HK-2 (cell line): ENCODE measurements at regions not wholly inside any gene's neighbourhood (a gene's known extent, or its start where the extent isn't known, plus 50 kb on each side); places are given as distances from the start of the nearest gene placed in this dataset.

Experiments used
- DNase-seq: peaks from one replicate; pipeline ENCODE4 v3.0.0-alpha.2; 2018; ENCODE audit not compliant: unreplicated experiment

DNA sequence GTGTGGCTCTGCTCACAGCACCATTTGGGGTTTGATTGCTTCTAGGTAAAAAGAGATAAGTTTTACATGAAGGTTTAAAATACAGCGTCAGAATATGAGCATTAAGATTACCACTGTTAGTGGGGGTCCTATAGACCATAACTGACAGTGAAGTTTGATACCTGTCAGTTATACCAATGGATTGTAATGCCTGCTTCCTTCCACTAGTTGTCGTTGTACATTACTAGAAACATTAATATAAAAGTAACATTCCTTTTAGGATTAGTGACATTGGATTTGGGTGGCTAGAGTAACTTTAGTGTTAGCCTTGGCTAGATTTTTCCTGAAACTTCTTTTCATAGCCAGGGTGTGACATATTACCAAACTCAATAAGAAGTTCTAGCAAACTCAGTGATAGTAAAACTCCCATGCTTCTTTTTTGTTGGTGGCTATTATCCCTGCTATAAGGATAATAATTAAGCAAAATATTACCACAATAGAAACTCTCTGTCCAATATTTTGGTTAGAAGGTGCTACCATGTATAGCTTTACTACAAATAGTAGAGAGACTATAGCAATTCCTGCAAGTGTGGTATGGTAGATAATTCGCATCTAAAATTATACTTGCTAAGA is 57.1 kb downstream of the FAM181B start:
- no peak for DNase-seq

DNA sequence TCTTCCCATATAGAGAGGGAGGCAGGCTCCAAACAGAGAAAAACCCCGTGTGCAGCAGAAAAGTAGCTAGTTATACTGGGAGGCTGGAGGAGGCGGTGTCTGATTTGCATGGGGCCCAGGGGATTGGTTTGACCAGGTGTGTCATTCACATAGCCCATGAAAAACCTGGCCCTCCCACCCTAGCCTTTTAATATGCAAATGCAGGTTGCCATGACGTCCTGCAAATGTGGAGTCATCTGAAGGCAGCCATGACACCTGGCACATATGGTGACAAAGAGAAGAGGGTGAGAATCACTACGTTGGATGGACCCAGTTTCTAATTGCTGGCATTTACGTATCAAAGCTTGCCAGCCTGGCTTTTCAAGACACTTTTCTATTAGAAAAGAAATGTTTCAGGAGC is 57.8 kb downstream of the FAM181B start:
- no peak for DNase-seq

DNA sequence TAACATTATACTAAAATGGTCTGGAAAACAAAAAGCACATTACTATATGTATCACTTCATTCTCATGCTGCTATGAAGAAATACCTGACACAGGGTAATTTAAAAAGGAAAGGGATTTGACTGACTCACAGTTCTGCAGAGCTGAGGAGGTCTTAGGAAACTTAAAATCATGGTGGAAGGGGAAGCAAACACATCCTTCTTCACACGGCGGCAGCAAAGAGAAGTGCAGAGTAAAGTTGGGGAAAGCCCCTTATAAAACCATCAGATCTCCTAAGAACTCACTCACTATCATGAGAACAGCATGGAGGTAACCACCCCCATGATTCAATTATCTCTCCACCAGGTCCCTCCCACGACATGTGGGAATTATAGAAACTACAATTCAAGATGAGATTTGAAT is 60.0 kb downstream of the FAM181B start:
- DNase-seq = no peak

DNA sequence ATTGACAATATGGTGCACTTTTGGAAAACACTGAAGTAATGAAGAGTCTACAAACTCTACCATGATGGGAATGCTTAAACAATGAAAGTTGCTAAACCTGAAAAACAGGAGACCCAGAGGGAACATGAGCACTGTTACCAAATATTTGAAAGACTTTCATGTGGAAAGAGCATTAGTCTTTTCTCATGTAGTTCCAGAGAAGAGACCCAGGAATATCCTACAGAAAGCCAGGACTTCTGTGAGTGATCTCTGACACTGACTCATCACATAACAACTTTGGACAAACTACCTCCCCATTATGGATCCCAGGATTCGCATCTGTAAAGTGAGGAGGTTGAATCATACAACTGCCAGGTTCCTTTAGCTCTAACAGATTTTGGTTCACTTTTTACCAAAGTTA is 62.2 kb downstream of the FAM181B start:
- no peak for DNase-seq

DNA sequence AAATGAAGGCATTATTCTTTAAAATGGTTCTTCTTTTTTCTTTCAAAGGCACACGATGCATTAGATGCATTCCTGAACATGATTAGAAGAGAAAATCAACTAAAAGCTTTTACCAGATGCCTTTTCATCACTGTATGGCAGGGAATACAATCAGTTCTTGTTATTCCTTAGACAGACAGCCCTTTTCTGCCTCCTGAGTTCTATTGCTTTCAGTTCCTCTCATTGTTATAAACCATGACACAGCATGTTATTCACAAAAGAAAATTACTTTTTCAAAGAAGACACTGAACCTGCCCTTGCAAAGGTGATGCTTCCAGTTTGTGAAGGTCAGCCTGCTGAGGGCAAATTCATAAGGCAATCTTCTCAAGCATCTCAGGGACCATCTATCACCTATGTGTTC is 70.1 kb downstream of the FAM181B start:
- no peak for DNase-seq

DNA sequence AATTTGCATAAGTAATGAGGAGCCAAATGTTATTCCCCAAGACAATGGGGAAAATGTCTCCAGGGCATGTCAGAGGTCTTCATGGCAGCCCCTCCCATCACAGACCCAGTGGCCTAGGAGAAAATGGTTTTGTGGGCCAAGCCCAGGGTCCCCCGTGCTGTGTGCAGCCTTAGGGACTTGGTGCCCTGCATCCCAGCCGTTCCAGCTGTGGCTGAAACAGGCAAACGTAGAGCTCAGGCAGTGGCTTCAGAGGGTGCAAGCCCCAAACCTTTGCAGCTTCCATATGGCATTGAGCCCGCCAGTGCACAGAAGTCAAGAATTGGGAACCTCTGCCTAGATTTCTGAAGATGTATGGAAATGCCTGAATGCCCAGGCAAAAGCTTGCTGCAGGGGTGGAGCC is 79.9 kb downstream of the FAM181B start:
- DNase-seq = no peak

DNA sequence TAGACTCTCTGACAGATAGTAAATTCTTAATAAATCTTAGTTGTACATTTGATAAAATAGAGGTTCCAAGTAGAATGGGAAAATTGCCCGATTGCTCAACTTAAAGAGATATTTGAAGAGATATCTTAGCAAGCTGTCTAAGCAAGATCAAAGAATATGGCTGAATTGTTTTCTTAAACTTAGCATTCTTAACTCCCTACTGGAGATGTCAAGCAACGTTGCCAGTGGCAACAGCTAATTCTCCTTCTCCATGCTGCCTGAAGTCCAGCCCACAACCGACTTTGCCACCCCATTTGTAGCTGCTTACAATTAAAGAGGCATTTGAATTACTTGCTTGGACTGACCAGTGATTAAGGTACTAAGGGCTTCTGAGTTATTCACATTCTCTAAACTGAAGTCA is 94.4 kb downstream of the FAM181B start:
- DNase-seq = no peak

DNA sequence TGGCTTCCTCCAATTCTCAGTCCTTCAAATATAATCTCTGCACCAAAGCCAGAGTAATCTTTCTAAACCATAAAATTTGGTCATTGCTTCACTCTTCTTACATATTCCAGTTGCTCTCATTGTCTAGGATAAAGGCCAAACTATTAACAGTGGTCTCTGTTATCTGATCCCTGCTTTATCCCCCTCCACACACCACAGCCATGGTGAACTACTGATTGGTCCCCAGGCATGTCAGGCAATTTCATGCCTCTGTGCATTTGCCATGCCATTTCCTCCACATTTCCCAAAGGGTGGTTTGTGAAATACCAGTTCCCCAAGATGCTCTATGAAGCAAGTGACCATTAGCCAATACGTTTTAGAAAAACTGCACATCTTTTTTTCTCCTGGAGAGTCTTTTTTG is 97.0 kb downstream of the FAM181B start:
- no peak for DNase-seq

DNA sequence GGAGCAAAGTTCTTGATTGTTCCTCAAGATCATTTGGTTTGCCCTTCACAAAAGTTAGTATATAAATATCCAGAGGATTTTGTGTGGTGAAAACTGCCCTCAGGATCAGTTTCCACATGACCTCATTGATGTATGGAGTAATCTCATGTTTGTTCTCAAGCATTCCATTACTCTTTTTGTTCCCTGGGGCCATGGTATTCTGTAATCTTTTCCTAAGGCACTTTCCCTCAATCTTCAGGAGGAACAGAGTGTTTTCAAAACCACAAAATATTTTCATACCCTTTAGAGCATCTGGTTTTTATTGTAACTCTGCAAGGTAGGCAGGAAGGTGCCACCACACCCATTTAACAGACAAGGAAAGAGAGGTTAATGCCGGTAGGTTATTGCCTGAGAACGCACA is 99.6 kb downstream of the FAM181B start:
- no peak for DNase-seq

DNA sequence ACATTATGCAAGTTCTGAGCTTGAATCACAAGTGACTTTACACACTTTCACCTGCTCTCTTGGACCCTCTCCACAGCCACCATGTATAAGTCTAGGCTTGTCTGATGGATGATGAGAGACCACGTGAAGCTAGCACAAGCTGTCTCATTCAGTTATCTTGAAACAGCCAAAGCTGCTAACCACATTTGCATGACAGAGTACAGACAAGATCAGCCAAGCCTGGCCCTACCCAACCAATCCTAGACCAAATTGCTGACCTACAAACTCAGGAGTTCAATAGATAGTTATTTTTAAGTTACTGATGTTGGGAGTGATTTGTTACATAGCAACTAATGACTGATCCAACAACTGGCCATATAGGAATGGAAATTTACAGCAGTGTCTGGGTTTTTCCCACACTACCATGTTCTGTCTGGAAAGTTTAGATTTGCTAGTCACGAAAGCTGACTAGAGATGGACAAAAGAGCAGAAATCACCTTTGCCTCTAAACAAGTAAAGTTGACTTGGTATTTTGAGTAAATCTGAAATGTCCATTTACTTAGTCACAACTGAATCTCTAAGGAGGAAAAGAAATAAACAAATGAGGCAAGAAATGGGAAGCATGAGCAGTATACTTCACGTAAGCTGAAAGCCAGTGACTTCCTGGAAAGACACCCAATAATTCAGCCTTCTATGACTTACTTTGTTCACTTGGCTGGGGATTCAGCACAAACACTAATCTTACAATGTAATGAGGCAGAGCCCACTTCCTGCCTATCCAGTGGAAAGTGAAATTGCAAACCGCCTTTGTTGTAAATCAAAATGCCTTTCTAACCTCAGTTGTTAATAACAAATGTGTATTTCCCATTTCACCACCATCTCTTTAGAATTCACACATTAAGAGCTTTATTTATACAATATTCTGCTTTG is 101.7 kb downstream of the FAM181B start:
- DNase-seq = no peak

DNA sequence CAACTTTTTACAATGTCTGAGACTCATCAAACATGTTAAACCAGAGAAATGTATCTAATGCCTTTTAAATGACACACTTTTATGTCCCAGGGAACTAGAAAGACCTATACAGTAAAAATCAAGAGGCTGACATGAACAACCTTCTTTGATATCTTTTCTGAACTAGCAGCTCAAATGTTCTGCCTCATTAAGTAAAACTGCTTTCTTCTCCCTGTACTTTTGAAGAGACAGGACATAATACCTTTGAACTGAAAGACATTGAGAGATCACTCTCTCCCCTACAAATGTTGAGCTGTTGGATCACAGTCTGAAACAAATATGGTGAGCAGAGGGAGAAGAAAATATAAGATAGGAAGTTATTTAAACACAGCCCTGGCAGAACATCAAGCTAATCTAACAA is 123.0 kb downstream of the FAM181B start:
- DNase-seq = no peak

DNA sequence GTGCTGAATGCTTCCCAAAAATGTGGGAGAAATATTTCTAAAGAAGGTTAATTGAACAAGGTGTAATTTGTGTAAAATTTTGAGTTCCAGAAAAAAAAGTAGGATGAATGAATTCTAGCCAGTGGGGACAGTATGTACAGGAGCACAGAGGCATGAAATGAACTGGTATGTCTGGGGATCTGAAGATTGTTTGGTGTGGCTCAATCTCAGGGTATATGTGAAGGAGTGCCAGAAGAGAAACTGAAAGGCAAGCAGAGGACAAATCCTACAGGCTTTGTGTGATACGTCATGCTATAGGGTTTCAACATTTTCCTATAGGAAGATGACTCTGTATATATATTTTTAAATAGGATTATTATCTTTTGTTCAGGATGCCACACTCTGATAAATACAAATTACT is 126.9 kb downstream of the FAM181B start:
- DNase-seq = no peak

DNA sequence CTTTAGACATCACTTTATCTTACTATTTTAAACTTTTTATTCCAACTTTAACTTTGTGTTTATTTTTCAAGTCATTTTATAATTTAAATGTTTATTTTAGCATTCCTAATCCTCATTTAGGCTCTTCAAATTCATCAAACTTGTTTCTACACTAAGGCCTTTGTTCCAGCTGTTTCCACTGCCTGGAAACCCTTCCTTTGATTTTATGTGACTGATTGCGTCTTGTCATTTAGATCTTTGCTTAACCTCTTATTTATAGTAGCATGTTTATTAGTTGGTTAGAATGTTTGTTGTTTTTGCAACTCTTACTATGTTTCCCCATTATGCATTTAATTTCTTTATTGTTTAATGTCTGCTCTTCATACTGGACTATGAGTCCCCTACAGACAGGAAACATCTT is 132.0 kb downstream of the FAM181B start:
- DNase-seq = no peak

DNA sequence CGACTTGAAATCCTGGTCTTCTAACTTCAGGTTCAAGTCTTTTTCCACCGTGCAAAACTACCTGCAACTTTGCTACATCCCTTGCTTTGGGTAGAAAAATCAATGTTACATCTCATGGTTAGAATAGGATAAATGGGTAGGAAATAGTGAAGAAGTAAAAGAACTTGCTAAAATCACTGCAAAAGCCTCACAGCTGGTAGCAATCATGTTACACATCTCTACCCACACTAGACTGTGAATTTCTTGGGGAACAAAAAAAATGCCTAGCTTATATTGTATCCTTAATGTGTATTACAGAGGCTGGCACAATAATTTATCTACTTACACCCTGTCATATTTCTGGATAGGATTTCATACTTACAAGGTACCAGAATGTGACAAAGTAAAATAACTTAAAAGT is 133.8 kb downstream of the FAM181B start:
- no peak for DNase-seq

DNA sequence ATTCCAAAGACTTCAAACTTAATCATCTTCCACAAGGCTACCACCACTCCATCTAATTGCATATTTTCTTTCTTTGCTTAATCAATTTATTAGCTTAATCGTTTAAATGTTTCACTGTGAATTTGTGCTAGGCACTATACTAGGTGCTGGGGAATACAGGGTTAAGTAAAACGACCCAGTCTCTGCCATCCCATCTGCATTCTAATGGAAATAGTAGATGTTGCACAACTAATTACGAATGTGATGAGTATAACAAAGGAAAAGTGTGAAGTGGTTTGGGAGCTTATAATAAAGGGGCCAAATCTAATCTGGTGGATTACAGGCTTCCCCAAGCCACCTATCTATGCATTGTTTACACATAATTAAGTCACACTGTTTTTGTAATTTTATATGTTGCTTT is 147.1 kb downstream of the FAM181B start:
- no peak for DNase-seq

DNA sequence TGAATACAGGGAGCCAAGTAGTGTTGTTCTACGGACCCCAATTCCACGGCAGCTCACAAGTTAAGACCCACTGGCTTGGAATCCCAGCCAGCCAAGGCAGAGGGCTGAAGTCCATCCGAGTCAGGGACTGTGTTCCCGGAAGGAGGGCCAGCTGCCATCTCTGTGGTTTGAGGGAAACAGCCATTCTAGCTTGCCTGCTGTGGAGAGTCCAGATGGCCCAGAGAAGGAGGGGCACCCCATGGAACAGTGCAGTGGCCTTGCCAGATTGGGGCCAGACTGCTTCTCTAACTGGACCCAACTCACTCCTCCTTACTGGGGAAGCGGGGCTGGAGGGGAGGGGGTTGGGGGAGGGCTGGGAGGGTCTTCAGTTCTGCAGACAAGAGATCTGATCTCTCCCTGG is 156.4 kb downstream of the FAM181B start:
- DNase-seq = no peak

DNA sequence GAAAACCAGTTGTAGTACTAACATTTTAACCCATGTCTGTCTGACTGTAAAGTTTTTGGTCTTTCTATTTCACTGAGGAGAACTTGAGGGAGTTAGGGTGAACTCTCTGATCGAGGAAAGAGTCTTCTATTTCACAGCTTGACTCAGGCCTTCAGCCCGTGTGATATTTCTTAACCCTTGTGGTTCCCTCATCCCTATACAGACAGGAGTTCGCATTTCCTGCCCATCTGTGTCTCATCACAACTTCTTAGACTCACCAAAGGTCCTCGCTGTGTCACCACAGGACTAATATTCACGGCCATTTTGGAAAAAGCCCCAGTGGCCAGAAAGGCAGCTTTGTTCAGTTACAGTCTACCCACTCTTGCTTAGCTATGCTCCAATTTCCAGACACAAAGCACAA is 172.8 kb downstream of the FAM181B start:
- DNase-seq = no peak

DNA sequence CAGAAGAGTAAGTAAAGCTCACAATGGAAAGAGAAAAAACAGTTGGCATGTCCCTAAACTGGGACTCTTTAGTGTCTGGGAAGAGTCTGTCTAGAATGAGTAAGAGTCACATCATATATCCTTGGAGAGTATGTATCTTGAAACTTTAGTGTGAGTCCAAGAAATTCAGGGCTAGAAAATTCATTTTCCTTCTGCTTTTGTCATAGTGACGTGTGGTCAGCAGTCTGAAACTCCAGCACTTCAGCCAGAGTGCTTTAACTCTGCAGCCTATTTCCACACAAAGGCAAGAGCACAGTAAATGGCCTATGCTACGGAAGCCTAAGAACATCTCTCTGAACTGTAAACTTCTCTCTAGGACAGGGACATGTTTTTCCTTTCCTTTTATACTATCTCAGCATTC is 174.1 kb downstream of the FAM181B start:
- no peak for DNase-seq

DNA sequence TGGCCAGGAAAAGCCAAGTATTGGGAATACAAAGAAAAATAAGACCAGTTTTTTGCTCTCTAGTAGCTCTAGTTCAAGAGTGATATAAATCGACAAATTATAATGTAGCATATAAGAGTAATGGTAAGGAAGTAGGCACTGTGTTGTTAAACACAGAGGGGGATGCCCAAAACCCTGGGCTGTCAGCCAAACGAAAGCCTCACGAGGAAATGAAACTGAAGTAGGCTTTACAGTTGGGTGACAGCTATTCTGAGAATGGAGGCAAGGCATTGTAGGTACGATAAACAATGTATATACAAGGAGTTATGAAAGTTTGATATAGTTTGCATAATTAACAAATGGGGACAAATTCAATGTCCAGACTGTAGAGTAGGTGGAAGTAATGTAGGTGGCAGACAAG is 176.4 kb downstream of the FAM181B start:
- no peak for DNase-seq

DNA sequence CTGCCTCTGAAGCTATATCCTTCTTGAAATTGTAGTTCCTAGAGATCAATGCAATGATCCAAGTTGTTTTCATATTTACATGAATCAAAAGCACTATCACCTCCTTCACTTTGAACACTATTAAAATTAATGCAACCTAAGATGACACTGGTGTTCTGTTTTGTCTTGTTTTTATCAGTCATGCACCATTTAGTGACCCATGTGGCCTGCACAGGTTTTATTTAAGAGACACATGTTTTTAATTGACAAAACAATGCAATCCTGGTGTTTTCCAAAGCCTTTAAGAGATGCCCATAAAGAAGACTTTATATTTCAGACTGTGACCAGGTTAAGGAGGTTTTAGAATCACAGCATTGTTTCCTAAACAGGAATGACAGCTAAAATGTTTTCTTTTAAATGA is 177.5 kb downstream of the FAM181B start:
- no peak for DNase-seq

DNA sequence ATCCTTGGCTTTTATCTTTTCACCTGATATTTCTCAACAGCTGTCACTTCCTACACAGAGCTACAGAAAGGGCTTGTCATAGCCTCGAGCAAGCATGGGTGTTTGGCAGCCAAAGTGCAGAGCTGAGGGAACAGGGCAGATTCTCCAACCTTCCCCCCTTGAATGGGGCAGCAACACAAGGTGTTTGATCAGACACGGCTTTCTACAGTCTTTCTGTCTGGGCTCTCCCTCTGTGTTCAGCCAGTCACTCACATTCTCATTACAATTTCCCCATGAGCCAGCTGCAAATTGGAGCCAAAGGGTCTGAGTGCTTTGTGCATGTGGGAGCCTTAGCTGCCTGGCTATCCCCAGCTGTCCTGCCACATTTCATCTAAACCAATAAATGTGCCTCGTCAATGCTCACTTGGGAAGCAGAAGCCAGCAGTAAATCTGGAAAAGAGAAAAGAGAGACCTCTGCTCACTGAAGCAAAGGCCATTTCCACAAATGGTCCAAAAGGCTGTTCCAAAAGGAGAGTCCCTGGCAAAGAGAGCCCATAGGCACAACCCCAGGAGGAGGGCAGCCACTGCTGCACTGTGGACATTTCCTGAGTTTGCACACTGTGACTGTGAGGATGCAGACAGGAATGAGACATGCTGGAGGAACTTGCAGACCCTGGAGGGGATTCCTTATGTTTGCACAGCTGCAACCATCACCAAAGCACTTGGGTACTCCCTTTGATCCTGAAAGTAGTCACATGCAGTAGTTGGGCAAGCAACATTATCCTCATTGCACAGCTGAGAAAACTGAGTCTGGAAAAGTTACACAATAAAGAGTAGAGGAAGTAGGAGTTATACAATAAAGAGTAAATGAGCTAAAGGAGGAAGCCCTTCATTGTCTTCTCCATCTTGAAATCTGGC is 186.8 kb downstream of the FAM181B start:
- no peak for DNase-seq

DNA sequence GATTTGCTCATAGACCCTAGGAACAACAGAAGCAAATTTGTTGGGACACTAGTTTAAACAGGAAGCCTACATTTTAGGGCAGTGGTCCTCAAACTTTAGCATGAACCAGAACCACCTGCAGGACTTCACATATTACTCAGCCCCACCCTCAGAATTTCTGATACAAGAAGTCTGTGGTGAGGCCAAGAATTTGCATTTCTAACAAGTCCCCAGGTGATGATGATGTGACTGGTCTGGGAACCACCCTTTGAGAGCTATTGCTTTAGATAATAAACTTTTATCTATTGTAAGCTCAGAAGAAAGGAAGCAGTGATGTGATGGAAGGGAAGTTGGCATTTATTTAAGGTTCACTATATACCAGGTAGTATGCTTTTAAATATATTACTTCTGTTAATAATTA is 194.0 kb downstream of the FAM181B start:
- DNase-seq = no peak

DNA sequence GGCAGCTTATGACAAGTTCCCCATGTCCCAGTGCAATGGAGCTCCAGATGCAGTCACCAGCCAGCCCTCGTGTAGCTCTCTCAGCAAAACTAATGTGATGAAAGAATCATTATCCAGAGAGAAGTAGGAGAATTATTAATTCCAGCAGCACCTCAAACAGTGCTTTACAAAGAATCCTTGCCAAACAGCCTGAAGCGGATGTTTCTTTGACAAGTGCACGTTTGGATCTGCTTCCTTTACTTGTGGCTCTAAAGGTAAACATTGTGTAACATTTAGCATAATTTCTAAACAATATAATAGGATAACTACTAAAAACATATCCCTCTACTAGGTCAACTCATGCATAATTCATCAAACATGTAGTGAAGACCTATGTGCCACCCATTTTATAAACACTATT is 197.0 kb downstream of the FAM181B start:
- DNase-seq = no peak
